Neural cell (in vitro differentiated cells): ENCODE measurements at regions not wholly inside any gene's neighbourhood (a gene's known extent, or its start where the extent isn't known, plus 50 kb on each side); places are given as distances from the start of the nearest gene placed in this dataset.

Source experiments
- EP300 ChIP-seq: fragments of 450-650 bp; conservative IDR thresholded peaks from 2 replicates; pipeline ENCODE4 v1.6.1; 2014; ENCODE audit warnings: antibody characterized with exemption, mild to moderate bottlenecking, moderate library complexity; ENCODE audit not compliant: poor library complexity, severe bottlenecking
- EZH2 ChIP-seq: fragments of 200-600, 300-800 bp; shearing (Covaris generic), sonication (generic); IDR thresholded peaks from 2 replicates; pipeline ENCODE4 v1.6.1; 2014; ENCODE audit warnings: antibody characterized with exemption, low read length, borderline replicate concordance, mild to moderate bottlenecking; ENCODE audit not compliant: insufficient read depth, poor library complexity, severe bottlenecking
- MXI1 ChIP-seq: fragments of 450-650 bp; conservative IDR thresholded peaks from 2 replicates; pipeline ENCODE4 v1.6.1; 2014; ENCODE audit warnings: antibody characterized with exemption, mild to moderate bottlenecking; ENCODE audit not compliant: poor library complexity, severe bottlenecking
- POLR2AphosphoS5 ChIP-seq: IDR thresholded peaks from 2 replicates; pipeline ENCODE4 v1.6.1; 2012
- RAD21 ChIP-seq: fragments of 450-650 bp; conservative IDR thresholded peaks from 2 replicates; pipeline ENCODE4 v1.6.1; 2014; ENCODE audit warnings: antibody characterized with exemption, mild to moderate bottlenecking, moderate library complexity
- SMC3 ChIP-seq: fragments of 450-650 bp; conservative IDR thresholded peaks from 2 replicates; pipeline ENCODE4 v1.6.1; 2014; ENCODE audit warnings: antibody characterized with exemption, mild to moderate bottlenecking, moderate library complexity; ENCODE audit not compliant: poor library complexity
- TAF1 ChIP-seq: IDR thresholded peaks from 2 replicates; pipeline ENCODE4 v1.6.1; 2012; ENCODE audit warnings: low read depth
- TF ChIP-seq, protein P1 (sequence below): fragments of 450-650 bp; IDR thresholded peaks from 2 replicates; pipeline ENCODE4 v1.5.1; 2014; ENCODE audit warnings: antibody characterized with exemption, mild to moderate bottlenecking, moderate library complexity; ENCODE audit not compliant: poor library complexity, severe bottlenecking
- TF ChIP-seq, protein P2 (sequence below): IDR thresholded peaks from 2 replicates; pipeline ENCODE4 v1.6.1; 2012; ENCODE audit warnings: borderline replicate concordance

DNA sequence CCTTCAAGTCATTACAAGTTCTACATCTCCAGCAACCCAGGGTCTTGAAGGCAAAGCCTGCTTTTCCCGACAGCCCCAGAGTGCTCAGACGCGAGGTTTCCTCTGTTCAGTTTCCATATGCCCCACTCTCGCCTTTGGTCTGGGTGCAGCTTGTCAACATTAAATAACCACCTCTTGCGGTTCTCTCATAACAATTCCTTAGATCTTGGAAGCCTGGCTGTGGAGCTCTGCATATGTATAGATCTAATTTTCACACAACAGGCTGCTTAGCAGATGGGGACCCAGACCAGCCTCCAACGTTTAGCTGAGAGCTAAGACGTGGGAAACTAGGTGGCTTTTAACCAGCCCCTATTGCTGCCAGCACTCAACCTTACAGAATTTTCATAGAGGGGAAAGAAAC lies 295.5 kb downstream of the RPLP1 start:
- TF ChIP-seq EZH2 (no peak), EP300 (no peak), POLR2AphosphoS5 (no peak), TAF1 (no peak), MXI1 (no peak), RAD21 (no peak), SMC3 (no peak)
- TF ChIP-seq, protein P1, sequence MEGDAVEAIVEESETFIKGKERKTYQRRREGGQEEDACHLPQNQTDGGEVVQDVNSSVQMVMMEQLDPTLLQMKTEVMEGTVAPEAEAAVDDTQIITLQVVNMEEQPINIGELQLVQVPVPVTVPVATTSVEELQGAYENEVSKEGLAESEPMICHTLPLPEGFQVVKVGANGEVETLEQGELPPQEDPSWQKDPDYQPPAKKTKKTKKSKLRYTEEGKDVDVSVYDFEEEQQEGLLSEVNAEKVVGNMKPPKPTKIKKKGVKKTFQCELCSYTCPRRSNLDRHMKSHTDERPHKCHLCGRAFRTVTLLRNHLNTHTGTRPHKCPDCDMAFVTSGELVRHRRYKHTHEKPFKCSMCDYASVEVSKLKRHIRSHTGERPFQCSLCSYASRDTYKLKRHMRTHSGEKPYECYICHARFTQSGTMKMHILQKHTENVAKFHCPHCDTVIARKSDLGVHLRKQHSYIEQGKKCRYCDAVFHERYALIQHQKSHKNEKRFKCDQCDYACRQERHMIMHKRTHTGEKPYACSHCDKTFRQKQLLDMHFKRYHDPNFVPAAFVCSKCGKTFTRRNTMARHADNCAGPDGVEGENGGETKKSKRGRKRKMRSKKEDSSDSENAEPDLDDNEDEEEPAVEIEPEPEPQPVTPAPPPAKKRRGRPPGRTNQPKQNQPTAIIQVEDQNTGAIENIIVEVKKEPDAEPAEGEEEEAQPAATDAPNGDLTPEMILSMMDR = no peak
- TF ChIP-seq, protein P2, sequence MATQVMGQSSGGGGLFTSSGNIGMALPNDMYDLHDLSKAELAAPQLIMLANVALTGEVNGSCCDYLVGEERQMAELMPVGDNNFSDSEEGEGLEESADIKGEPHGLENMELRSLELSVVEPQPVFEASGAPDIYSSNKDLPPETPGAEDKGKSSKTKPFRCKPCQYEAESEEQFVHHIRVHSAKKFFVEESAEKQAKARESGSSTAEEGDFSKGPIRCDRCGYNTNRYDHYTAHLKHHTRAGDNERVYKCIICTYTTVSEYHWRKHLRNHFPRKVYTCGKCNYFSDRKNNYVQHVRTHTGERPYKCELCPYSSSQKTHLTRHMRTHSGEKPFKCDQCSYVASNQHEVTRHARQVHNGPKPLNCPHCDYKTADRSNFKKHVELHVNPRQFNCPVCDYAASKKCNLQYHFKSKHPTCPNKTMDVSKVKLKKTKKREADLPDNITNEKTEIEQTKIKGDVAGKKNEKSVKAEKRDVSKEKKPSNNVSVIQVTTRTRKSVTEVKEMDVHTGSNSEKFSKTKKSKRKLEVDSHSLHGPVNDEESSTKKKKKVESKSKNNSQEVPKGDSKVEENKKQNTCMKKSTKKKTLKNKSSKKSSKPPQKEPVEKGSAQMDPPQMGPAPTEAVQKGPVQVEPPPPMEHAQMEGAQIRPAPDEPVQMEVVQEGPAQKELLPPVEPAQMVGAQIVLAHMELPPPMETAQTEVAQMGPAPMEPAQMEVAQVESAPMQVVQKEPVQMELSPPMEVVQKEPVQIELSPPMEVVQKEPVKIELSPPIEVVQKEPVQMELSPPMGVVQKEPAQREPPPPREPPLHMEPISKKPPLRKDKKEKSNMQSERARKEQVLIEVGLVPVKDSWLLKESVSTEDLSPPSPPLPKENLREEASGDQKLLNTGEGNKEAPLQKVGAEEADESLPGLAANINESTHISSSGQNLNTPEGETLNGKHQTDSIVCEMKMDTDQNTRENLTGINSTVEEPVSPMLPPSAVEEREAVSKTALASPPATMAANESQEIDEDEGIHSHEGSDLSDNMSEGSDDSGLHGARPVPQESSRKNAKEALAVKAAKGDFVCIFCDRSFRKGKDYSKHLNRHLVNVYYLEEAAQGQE = no peak
